KMS-11 (cell line): ENCODE measurements at regions not wholly inside any gene's neighbourhood (a gene's known extent, or its start where the extent isn't known, plus 50 kb on each side); places are given as distances from the start of the nearest gene placed in this dataset.
A peak's percentile ranks its signal among the peaks of the same experiment; 100 is the strongest.

Experiments
- H2AFZ ChIP-seq: fragments of 200-600 bp; sonication (generic); 2 replicates; pipeline ENCODE4 v1.6.1; 2016; ENCODE audit warnings: antibody characterized with exemption, mixed run types, low read depth
- H3K27ac ChIP-seq: fragments of 200-600 bp; sonication (generic); 2 replicates; pipeline ENCODE4 v1.6.1; 2016; ENCODE audit warnings: mild to moderate bottlenecking, mixed run types
- H3K27me3 ChIP-seq: fragments of 200-600 bp; sonication (generic); 2 replicates; pipeline ENCODE4 v1.6.1; 2017; ENCODE audit warnings: mild to moderate bottlenecking, low read depth, mixed run types, moderate library complexity; ENCODE audit not compliant: insufficient read depth
- H3K36me3 ChIP-seq: fragments of 200-600 bp; sonication (generic); 2 replicates; pipeline ENCODE4 v1.6.1; 2017; ENCODE audit warnings: mild to moderate bottlenecking, mixed run types; ENCODE audit not compliant: insufficient read depth
- H3K4me1 ChIP-seq: fragments of 200-600 bp; sonication (generic); 2 replicates; pipeline ENCODE4 v1.6.1; 2016; ENCODE audit warnings: mild to moderate bottlenecking, low read depth, mixed run types; ENCODE audit not compliant: poor library complexity, severe bottlenecking
- H3K4me2 ChIP-seq: fragments of 200-600 bp; sonication (generic); 2 replicates; pipeline ENCODE4 v1.7.0; 2016; ENCODE audit warnings: mild to moderate bottlenecking, mixed run types
- H3K4me3 ChIP-seq: fragments of 200-600 bp; sonication (generic); IDR thresholded peaks from 2 replicates; pipeline ENCODE4 v1.6.1; 2017; ENCODE audit warnings: low read depth, low read length, mixed read lengths; ENCODE audit not compliant: insufficient read depth
- H3K79me2 ChIP-seq: fragments of 200-600 bp; sonication (generic); 2 replicates; pipeline ENCODE4 v1.6.1; 2016; ENCODE audit warnings: low read depth, mixed run types; ENCODE audit not compliant: insufficient read depth
- H3K9ac ChIP-seq: fragments of 200-600 bp; sonication (generic); 2 replicates; pipeline ENCODE4 v1.6.1; 2016; ENCODE audit warnings: mild to moderate bottlenecking, mixed run types
- H4K20me1 ChIP-seq: fragments of 200-600 bp; sonication (generic); 2 replicates; pipeline ENCODE4 v1.6.1; 2016; ENCODE audit warnings: mild to moderate bottlenecking, mixed run types; ENCODE audit not compliant: insufficient read depth
- CTCF ChIP-seq: fragments of 200-600 bp; sonication (generic); conservative IDR thresholded peaks from 2 replicates; pipeline ENCODE4 v1.6.1; 2017; ENCODE audit warnings: low read depth, mild to moderate bottlenecking, antibody characterized with exemption, low read length, moderate library complexity, mixed read lengths

GRCh38 chr4:81601358-81601694 is 129.6 kb upstream of the RASGEF1B start:
- Histone ChIP-seq H3K4me2 (no peak overlapping the region), H3K79me2 (no peaks in the 10 kb centered on the region), H3K36me3 (no peaks in the 10 kb centered on the region), H3K4me3 (no peak overlapping the region), H4K20me1 (no peaks in the 10 kb centered on the region), H3K27ac (no peak overlapping the region), H2AFZ (no peak overlapping the region), H3K27me3 (no peaks in the 10 kb centered on the region), H3K4me1 (no peaks in the 10 kb centered on the region), H3K9ac (no peak overlapping the region)
- TF ChIP-seq CTCF: no peak

- Histone ChIP-seq H3K4me1 (peaks cover 4% of the 10 kb centered on the region), H4K20me1 (no peaks in the 10 kb centered on the region), H3K4me3 (no peak overlapping the region), H3K27ac (no peak overlapping the region), H3K4me2 (no peak overlapping the region), H3K9ac (no peak overlapping the region), H3K27me3 (no peaks in the 10 kb centered on the region), H3K79me2 (no peaks in the 10 kb centered on the region), H2AFZ (no peak overlapping the region), H3K36me3 (no peaks in the 10 kb centered on the region)
- TF ChIP-seq CTCF: no peak
Observed at GRCh38 chr4:81600520-81601357, 129.0 kb upstream of the RASGEF1B start.

- no peaks in the 10 kb centered on the region for H3K79me2 ChIP-seq
- no peak for TF ChIP-seq CTCF
- H2AFZ ChIP-seq: no peak overlapping the region
- no peak overlapping the region for H3K4me2 ChIP-seq
- no peak overlapping the region for H3K27ac ChIP-seq
- no peaks in the 10 kb centered on the region for H3K27me3 ChIP-seq
- H3K36me3 ChIP-seq: no peaks in the 10 kb centered on the region
- no peak overlapping the region for H3K9ac ChIP-seq
- no peak overlapping the region for H3K4me3 ChIP-seq
- H4K20me1 ChIP-seq: no peaks in the 10 kb centered on the region
- H3K4me1 ChIP-seq: peaks cover 13% of the 10 kb centered on the region
Observed at GRCh38 chr4:81599742-81600380, 128.2 kb upstream of the RASGEF1B start.

GRCh38 chr4:81595798-81596610 is 124.3 kb upstream of the RASGEF1B start:
- no peaks in the 10 kb centered on the region for H4K20me1 ChIP-seq
- no peak for TF ChIP-seq CTCF
- H3K4me3 ChIP-seq: no peak overlapping the region
- no peak overlapping the region for H3K9ac ChIP-seq
- peak overlapping the region; percentile 40 for H3K4me2 ChIP-seq
- no peak overlapping the region for H2AFZ ChIP-seq
- H3K27ac ChIP-seq: no peak overlapping the region
- no peaks in the 10 kb centered on the region for H3K79me2 ChIP-seq
- H3K4me1 ChIP-seq: peaks cover 20% of the 10 kb centered on the region
- no peaks in the 10 kb centered on the region for H3K36me3 ChIP-seq
- no peaks in the 10 kb centered on the region for H3K27me3 ChIP-seq
